Jurkat, Clone E6-1 (cell line): ENCODE measurements at regions not wholly inside any gene's neighbourhood (a gene's known extent, or its start where the extent isn't known, plus 50 kb on each side); places are given as distances from the start of the nearest gene placed in this dataset.
"Not testable (repeated sequence)": the region's sequence is repeated elsewhere in the genome, so short reads cannot be mapped to it uniquely, and the experiment has no call there.

Experiments
- DNase-seq: peaks from one replicate; pipeline ENCODE4 v3.0.0-alpha.2; 2011; ENCODE audit warnings: low read depth, low spot score
- H3K4me3 ChIP-seq: 2 replicates; pipeline ENCODE4 v1.5.1; 2011; ENCODE audit warnings: mild to moderate bottlenecking, low read length, control low read depth, moderate library complexity

DNA sequence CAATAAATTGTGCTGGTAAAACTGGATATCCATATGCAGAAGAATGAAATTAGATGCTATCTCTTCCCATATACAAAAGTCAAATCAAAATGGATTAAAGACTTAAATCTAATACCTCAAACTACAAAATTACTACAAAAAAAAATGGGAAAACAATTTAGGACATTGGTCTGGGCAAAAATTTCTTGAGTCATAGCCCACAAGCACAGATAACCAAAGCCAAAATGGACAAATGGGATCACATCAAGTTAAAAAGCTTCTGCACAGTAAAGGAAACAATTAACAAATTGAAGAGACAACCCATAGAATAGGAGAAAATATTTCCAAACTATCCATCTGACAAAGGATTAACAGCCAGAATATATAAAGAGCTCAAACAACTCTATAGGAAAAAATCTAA, 264.6 kb downstream of the NUAK1 start:
- no peak overlapping the region for H3K4me3 ChIP-seq
- no peak for DNase-seq

DNA sequence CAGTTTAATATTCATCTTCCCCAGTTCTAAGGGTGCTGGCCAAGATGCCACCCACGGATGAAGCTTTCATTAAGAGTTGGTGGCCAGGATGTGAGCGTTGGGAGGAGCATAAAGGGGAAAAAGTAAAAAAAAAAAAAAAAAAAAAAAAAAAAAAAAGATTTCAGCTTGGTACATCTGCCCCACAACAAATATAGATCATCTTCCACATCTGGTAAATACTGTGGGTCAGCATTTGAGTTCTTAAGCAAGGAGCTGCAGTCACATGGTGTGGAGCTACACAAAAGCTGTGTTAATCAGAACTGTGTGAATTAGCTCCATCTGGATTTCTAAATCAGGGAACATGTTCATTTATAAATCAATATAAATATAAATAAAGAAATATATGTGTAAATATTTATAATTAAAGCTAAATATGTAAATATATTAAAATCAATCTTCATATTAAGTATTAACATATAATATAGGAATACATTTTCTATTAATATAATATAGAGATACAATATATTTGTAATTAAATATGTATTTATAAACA, 262.3 kb downstream of the NUAK1 start:
- DNase-seq, result no peak
- H3K4me3 ChIP-seq, result no peak overlapping the region

DNA sequence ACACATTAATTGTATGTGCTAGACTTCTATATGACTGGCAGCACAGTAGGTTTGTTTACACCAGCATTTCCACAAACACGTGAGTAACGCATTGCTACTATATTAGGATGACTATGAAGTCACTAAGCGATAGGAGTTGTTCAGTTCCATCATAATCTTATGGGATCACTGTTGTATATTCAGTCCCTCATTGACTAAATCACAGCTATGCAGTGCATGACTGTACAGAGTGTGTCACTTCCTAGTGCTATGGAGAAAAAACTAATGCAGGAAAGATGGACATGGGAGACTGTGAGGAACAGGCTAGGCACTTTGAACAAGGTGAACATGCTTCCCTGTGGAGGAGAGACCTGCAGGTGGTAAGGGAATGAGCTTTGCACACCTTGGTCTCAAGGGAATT, 259.8 kb downstream of the NUAK1 start:
- no peak for DNase-seq
- no peak overlapping the region for H3K4me3 ChIP-seq

DNA sequence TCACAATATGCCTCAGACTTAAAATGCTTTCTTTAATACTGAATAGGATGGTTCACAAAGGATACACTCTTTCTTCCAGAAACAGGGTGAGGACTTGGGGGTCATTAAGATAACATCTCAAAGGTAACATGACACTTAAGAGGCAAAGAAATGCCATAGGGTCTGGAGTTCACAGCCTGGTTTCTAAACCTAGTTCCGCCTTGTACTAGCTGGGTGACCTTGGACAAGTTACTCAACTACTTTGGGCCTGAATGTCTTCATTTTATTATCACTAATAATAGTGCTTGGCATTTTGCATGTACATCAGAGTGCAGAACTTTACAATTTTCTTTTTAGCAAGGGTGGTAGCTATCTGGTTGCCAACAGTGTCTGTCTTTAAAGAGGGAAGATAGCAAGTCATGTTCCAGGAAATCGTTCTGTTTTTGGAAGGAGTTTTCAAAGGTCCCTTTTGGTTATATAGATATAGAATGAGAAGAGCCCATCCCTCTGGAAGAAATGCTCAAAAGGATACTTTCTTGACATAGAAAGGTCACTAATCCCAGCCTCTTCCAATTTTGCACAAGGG, 257.8 kb downstream of the NUAK1 start:
- H3K4me3 ChIP-seq, result no peak overlapping the region
- no peak for DNase-seq

DNA sequence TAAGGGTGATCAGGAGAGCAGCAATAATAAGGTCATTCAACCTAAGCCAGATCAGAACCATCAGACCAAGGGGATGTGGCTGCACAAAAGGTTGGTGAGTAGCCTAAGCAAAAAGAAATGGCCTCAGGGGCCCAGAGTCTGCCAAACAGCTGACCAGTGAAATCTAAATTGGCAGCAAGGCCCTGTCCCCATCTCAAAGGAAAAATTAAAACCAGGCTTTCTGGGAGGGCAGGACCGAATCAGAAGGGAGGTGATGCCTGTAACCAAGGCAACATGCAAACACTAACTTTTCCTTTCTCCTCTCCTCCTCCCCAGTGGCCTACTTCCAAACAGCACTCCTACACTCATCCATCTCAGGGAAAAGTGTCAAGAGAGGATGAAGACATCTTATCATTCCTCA, 256.4 kb downstream of the NUAK1 start:
- DNase-seq, result no peak

DNA sequence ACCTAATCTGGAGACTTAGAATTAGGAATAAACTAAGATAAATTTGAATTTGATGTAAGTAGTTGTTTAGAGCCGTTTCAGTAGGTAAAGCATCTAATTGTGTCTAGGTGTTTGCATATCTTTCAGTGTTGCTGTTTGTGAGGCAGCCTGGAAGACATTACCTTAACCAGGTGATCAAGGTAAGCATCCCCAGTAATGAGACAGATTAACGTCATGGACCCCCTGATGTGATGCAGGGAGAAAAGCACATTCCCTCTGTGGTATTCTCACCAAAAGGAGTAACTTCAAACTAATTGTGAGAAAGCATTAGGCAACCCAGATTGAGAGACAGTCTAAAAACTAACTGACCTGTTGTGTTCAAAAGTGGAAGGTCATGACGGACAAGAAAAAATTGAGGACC, 251.6 kb downstream of the NUAK1 start:
- no peak overlapping the region for H3K4me3 ChIP-seq
- no peak for DNase-seq

More for the DNA sequence above, 256.4 kb downstream of the NUAK1 start:
- H3K4me3 ChIP-seq, result no peak overlapping the region

DNA sequence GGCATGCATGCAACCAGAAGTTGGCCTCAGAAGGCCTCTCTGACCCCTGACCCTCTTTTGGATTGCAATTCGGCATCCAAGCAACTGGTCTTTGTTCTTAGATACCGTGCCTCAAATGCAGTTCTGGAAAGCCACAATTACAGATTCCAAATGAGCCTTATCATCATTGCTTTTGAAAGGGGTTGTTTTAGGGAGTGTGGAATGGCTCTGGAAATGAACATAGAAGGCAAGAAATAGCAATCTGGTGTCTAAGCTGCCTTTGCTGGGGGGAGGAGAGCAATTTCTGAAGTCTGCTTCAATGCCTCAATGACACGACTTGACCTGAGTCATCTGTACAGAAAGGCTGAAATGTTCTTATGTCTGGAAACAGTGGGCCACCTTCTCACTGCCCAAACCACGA, 250.1 kb downstream of the NUAK1 start:
- DNase-seq, result no peak
- no peak overlapping the region for H3K4me3 ChIP-seq

DNA sequence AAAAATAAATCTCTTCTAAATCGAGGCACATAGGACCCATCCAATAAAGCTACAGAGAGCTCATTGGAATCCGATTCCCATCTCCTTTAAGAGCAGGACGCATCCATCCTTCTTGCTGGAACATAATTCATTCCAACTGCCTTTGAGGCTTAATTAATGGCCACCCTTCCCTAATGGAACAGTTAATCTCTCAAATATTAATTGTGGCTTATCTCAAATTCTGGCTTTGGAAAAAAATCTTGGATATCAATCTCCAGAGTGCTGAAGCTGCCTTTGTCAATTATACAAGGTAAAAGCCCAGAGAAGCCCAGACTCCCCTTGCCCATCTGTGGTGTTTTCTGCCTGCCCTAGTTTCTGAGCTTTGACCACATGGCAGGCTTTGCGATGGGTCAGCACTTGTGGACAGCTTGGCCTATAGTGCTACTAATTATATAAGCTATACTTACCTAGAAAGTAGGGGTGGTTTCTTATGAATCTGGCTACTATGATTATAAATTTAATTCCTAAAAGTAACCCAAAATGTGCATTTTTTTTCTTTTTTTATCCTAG, 246.3 kb downstream of the NUAK1 start:
- DNase-seq, result no peak
- no peak overlapping the region for H3K4me3 ChIP-seq

DNA sequence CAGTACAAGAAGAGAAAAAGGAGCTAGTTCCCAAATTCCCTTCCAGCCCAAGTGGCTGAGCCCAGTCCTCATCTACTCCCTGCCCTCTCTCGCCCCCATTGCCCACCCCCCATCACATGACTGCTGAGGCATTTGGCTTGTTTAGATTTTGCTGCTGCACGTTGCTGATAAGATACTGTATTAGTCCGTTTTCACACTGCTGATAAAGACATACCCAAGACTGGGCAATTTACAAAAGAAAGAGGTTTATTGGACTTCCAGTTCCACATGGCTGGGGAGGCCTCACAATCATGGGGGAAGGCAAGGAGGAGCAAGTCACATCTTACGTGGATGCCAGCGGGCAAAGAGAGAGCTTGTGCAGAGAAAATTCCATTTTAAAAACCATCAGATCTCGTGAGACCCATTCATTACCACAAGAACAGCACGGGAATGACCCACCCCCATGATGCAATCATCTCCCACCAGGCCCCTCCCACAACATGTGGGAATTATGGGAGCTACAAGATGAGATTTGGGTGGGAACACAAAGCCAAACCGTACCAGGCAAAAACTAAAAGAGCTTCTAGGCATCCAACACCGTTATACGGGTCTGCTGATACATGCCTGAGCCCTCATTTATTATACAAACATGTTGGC, 243.4 kb downstream of the NUAK1 start:
- not testable (repeated sequence) for DNase-seq, H3K4me3 ChIP-seq

DNA sequence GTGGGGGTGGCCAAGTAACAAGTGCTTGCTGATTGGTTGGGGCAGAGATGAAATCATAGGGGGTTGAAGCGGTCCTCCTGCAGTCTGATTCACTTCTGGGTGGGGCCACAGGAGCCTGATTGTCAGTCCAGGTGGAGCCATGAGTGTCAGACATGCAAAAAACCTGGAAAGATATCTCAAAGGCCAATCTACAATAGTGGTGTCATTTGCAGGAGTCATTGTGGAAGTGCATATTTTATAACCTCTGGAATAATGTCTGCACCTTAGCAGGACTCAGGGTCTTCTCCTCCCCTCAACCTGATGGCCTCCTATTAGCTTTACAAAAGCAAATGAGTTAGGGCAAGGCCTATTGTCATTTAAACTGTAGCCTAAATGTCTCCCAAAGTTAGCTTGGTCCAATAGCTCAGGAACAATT, 241.4 kb downstream of the NUAK1 start:
- no peak for DNase-seq
- H3K4me3 ChIP-seq, result no peak overlapping the region

DNA sequence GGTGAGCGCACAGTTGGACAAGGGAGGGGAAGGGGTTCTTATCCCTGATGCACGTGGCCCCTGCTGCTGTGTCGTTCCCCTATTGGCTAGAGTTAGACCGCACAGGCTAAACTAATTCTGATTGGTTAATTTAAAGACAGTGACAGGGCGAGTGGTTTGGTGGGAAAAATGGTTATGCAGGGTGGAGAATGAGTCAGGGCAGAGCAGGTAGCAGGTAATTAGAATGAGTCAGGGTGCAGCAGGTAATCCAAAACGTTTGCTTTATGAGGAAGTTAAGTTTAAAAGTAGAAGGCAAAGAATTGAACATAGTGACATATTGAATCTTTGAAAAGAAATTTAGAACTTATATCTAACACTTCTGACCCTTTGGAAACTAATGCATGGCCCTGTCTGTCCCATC, 240.5 kb downstream of the NUAK1 start:
- not testable (repeated sequence) for DNase-seq, H3K4me3 ChIP-seq

DNA sequence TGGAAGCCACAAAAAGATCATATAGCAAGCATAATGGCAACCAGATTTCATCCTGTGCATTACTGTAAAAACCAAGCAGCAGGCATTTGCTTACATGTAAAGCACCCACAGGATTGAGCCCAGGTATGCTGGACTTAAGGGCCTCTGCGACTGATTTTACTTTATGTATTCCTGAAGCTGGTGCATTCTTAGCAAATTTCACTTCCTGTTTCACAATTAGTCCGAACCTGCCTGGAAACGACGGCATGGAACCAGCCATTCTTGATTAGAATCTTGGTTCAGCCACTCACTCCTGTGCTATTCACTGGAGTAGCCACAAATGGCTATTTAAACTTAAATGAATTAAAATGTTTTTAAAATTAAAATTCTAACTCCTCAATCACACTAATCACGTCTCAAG, 239.2 kb downstream of the NUAK1 start:
- H3K4me3 ChIP-seq, result no peak overlapping the region
- DNase-seq, result no peak

DNA sequence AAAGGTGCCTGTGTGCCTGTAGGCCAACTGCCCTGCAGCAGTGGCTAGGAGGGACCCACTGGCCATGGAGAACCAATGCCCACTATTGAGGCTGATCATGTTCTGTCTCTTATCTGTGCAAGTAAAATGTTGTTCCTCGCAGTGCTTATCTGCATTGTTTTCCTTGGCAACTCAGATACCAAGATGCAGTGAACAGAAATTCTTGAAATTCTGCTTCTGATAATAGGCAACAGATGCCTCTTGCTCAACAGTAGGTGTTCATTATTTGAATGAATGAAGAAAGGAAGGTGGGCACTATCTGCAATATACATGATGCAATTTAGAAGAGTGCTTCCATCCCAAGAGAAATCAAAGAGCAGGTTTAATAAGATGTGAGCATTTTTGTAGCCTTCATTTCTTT, 232.2 kb downstream of the NUAK1 start:
- no peak overlapping the region for H3K4me3 ChIP-seq
- no peak for DNase-seq

DNA sequence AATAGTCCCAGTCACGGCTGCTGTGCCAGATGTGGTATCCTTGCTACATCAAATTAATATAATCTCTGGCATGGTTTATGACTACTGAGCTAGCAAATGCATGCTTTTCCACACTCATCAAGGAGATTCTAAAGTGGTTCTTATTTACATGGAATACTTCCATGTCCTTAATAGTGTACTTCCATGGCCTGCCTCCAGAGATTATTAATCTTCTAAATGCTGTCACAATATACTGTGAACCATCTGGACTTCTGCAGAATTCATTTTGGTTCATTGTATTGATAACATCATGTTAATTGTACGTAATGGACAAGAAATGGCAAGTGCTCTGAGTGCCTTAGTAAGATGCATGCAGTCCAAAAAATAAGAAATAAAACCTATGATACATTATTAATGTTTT, 230.8 kb downstream of the NUAK1 start:
- no peak overlapping the region for H3K4me3 ChIP-seq
- no peak for DNase-seq

DNA sequence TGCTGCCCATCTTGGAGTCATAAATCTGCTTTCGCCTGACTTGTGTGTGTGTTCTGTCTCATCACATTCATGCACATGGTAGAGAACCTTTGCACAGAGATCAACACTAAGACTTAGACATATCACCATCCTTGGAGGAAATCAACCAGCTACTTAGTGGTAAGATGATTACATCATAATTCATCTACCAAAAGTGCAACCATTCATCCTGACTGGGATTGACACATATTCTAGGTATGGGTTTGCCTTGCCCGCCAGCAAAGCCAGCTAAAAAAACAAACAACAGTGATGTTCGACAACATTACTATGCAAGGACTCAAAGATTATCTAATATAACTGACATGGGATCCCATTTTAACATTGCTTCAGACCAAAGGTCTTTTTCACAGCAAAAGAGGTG, 228.7 kb downstream of the NUAK1 start:
- no peak for DNase-seq
- H3K4me3 ChIP-seq, result no peak overlapping the region

DNA sequence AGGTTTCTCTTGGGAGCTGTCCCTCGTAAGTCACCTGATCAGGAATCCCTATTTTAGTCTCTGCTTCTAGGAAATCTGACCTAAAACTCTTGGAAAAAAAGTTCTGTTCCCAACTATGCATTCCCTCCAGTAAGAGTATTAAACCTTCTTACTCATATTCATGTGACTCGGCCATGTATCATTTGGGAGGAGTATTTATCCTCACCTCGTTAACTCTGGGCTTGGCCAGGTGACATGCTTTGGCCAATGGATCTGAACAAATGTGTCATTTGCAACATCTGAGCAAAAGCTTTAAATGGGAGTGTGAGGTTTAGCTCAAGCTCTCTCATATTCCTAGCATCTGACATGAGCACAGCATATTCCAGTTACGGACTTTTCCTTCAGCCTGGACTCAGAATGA, 226.8 kb downstream of the NUAK1 start:
- no peak overlapping the region for H3K4me3 ChIP-seq
- no peak for DNase-seq

DNA sequence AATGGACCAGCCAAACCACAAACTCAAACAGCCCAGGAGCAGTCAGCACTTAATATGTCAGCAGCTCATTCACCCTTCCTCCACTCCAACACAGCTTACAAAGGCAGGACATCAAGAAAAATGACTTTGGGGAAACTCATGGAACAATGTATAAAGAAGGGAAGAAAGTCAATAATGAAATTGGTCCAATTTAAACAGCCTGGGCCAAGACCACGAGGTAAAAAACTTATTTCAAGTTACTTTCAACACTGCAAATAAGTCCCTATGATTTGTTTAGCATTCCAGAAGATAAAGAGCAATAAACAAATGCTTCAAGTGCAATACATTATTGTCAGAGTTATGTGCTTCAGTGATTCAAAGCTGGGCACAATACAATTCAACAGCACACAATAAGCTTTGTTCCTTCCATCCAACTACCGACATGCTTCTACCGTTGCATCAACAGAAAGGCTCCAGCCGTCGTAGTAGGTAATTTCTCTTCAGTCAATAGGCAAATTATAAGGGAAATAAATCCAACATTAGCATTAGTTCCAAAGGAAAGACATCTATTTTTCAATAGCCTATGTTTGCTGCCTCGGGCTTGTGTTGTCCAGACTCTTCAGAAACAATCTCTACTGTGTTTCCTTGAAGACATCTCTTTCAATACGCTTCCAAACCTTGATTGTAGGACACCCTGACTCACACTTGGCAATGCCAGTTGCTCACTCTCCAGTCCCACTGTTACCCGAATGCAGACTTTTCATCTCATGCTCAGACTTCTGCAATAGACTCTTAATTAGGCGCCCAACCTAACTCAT, 225.7 kb downstream of the NUAK1 start:
- no peak for DNase-seq
- H3K4me3 ChIP-seq, result no peak overlapping the region

DNA sequence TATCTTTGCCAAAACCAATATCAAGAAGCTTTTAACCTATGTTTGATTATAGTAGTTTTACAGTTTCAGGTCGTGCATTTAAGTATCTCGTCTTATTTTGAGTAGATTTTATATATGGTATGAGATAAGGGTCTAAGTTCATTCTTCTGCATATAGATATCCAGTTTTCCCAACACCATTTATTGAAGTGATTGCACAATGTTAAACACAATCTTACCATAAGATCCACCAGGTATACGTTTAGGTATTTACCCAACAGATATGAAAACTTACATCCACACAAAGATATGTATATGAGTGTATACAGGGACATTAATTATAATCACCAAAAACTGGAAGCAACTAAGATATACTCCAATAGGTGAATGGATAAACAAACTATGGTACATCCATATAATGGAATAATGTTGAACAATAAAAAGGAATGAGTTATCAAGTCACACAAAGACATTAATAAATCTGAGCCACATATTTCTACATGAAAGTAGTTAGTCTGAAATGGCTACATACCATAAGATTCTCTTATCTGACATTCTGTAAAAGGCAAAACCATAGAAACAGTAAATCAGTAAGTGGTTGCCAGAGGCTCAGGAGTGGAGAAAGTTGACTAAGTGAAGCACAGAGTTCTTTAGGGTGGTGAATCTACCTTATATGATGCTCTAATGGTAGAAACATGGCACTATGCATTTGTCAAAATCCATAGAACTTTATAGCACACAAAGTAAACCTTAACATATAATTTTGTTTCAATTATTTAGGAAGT, 222.6 kb downstream of the NUAK1 start:
- no peak for DNase-seq
- no peak overlapping the region for H3K4me3 ChIP-seq

DNA sequence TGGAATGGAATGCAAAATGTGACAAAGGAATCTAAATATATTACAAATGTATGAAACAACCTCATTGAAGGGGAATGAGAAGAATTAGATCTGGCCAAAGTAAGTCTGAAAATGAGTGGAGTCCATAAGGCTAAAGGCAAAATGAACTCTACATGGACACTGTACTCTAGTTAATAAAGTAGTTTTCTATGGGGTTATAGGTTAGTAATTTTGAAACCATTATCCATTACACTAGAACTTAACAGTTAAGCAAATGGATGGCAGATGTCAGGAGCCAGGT, 222.1 kb downstream of the NUAK1 start:
- H3K4me3 ChIP-seq, result no peak overlapping the region
- DNase-seq, result no peak
